ENCODE measurements at regions not wholly inside any gene's neighbourhood (a gene's known extent, or its start where the extent isn't known, plus 50 kb on each side); places are given as distances from the start of the nearest gene placed in this dataset.

DNA sequence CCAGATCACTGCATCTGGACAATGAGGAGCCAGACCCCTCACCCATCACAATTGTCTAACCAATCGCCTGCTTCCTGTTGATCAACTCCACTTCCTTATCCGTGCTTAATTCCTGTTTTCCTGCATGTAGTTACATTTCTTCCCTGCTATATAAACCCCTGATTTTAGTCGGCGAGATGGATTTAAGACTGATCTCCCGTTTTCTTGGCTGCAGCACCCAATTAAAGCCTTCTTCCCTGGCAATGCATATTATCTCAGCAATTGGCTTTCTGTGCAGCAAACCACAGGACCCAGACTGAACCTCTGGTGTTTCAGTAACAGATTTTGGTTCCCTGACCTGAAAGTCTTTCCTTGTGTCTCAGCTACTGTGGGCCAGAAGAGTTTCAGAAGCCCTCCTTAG lies 272.3 kb downstream of the IPO8 start:
- TF ChIP-seq CBX2 (IDR thresholded peaks at IDR 0.05; ENCODE audit: borderline replicate concordance, low read depth), result no peak
- TF ChIP-seq, protein P1, sequence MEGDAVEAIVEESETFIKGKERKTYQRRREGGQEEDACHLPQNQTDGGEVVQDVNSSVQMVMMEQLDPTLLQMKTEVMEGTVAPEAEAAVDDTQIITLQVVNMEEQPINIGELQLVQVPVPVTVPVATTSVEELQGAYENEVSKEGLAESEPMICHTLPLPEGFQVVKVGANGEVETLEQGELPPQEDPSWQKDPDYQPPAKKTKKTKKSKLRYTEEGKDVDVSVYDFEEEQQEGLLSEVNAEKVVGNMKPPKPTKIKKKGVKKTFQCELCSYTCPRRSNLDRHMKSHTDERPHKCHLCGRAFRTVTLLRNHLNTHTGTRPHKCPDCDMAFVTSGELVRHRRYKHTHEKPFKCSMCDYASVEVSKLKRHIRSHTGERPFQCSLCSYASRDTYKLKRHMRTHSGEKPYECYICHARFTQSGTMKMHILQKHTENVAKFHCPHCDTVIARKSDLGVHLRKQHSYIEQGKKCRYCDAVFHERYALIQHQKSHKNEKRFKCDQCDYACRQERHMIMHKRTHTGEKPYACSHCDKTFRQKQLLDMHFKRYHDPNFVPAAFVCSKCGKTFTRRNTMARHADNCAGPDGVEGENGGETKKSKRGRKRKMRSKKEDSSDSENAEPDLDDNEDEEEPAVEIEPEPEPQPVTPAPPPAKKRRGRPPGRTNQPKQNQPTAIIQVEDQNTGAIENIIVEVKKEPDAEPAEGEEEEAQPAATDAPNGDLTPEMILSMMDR (IDR thresholded peaks at IDR 0.05), result no peak

Measured in A549 (cell line).